ENCODE measurements at regions not wholly inside any gene's neighbourhood (a gene's known extent, or its start where the extent isn't known, plus 50 kb on each side); places are given as distances from the start of the nearest gene placed in this dataset.

DNA sequence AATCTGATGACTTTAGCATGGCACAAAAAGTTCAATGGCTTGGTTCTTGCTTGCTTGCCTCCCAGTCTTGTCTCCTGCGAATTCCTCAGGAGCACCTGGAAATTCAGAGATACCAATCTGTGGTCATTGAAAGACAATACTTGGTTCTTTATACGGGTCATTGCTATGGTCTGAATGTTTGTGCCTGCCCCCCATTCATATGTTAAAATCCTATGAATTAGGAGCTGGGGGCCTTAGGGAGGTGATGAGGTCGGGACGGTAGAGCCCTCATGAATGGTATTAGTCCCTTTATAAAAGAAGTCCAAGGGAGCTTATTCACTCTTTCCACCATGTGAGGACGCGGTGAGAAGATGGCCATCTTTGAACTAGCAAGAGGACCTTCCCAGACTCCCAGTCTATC is 721.8 kb downstream of the UTRN start:
- no peaks in the 10 kb centered on the region for H3K4me1 ChIP-seq (ENCODE audit: control insufficient read depth in 4 of 4, insufficient read depth in 4 of 4, low read length in 3 of 4)
- 93% methylated on average over 6 of the region's 6 CpGs for WGBS
- no peaks in the 10 kb centered on the region for H3K9me3 ChIP-seq (ENCODE audit: control insufficient read depth in 4 of 4, low read length in 3 of 4)
- TF ChIP-seq, protein P1, sequence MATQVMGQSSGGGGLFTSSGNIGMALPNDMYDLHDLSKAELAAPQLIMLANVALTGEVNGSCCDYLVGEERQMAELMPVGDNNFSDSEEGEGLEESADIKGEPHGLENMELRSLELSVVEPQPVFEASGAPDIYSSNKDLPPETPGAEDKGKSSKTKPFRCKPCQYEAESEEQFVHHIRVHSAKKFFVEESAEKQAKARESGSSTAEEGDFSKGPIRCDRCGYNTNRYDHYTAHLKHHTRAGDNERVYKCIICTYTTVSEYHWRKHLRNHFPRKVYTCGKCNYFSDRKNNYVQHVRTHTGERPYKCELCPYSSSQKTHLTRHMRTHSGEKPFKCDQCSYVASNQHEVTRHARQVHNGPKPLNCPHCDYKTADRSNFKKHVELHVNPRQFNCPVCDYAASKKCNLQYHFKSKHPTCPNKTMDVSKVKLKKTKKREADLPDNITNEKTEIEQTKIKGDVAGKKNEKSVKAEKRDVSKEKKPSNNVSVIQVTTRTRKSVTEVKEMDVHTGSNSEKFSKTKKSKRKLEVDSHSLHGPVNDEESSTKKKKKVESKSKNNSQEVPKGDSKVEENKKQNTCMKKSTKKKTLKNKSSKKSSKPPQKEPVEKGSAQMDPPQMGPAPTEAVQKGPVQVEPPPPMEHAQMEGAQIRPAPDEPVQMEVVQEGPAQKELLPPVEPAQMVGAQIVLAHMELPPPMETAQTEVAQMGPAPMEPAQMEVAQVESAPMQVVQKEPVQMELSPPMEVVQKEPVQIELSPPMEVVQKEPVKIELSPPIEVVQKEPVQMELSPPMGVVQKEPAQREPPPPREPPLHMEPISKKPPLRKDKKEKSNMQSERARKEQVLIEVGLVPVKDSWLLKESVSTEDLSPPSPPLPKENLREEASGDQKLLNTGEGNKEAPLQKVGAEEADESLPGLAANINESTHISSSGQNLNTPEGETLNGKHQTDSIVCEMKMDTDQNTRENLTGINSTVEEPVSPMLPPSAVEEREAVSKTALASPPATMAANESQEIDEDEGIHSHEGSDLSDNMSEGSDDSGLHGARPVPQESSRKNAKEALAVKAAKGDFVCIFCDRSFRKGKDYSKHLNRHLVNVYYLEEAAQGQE (IDR thresholded peaks at IDR 0.05): no peak
- TF ChIP-seq, protein P2, sequence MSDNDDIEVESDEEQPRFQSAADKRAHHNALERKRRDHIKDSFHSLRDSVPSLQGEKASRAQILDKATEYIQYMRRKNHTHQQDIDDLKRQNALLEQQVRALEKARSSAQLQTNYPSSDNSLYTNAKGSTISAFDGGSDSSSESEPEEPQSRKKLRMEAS (IDR thresholded peaks at IDR 0.05): no peak
- TF ChIP-seq JUND (IDR thresholded peaks at IDR 0.05): no peak
- no peak for TF ChIP-seq HNF4G (IDR thresholded peaks at IDR 0.05)
- no peak for TF ChIP-seq ATF3 (IDR thresholded peaks at IDR 0.05)
- no peak for TF ChIP-seq CTCF (IDR thresholded peaks at IDR 0.05; ENCODE audit: low read depth, low read length, missing input control)
- TF ChIP-seq FOXA2 (IDR thresholded peaks at IDR 0.05): no peak
- no peak for TF ChIP-seq TAF1 (conservative IDR thresholded peaks at IDR 0.05)
- TF ChIP-seq YY1 (IDR thresholded peaks at IDR 0.05): no peak
- TF ChIP-seq SP1 (IDR thresholded peaks at IDR 0.05): no peak
- TF ChIP-seq GABPA (IDR thresholded peaks at IDR 0.05 in 1 of 2, conservative IDR thresholded peaks at IDR 0.05 in 1 of 2): no peak
- TF ChIP-seq RAD21 (IDR thresholded peaks at IDR 0.05): no peak
- TF ChIP-seq, protein P3, sequence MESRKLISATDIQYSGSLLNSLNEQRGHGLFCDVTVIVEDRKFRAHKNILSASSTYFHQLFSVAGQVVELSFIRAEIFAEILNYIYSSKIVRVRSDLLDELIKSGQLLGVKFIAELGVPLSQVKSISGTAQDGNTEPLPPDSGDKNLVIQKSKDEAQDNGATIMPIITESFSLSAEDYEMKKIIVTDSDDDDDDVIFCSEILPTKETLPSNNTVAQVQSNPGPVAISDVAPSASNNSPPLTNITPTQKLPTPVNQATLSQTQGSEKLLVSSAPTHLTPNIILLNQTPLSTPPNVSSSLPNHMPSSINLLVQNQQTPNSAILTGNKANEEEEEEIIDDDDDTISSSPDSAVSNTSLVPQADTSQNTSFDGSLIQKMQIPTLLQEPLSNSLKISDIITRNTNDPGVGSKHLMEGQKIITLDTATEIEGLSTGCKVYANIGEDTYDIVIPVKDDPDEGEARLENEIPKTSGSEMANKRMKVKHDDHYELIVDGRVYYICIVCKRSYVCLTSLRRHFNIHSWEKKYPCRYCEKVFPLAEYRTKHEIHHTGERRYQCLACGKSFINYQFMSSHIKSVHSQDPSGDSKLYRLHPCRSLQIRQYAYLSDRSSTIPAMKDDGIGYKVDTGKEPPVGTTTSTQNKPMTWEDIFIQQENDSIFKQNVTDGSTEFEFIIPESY (IDR thresholded peaks at IDR 0.05): no peak
- TF ChIP-seq HNF4A (conservative IDR thresholded peaks at IDR 0.05): no peak
- TF ChIP-seq EGR1 (IDR thresholded peaks at IDR 0.05; ENCODE audit: low read depth in 2 of 2): no peak
- no peak for TF ChIP-seq RXRA (IDR thresholded peaks at IDR 0.05)
- TF ChIP-seq NR2F2 (IDR thresholded peaks at IDR 0.05): no peak
- TF ChIP-seq FOXA1 (IDR thresholded peaks at IDR 0.05): no peak
- H3K27ac ChIP-seq (ENCODE audit: low read depth in 1 of 2, low read length in 2 of 2): no peak overlapping the region
- H3K36me3 ChIP-seq (ENCODE audit: control insufficient read depth in 4 of 4, insufficient read depth in 3 of 4, low read depth in 1 of 4, low read length in 3 of 4): no peaks in the 10 kb centered on the region
- H3K4me3 ChIP-seq (ENCODE audit: low read depth in 1 of 3, low read length in 3 of 3): no peak overlapping the region
- no peak overlapping the region for H3K9ac ChIP-seq (ENCODE audit: low read depth in 1 of 2, low read length in 2 of 2)
- H3K27me3 ChIP-seq (ENCODE audit: control insufficient read depth in 4 of 4, insufficient read depth in 4 of 4, low read length in 3 of 4): no peaks in the 10 kb centered on the region
- no peak for DNase-seq (ENCODE audit: low spot score)

All from liver (tissue), 8 donors.